GM13976 (cell line): ENCODE measurements at regions not wholly inside any gene's neighbourhood (a gene's known extent, or its start where the extent isn't known, plus 50 kb on each side); places are given as distances from the start of the nearest gene placed in this dataset.
"Not testable (repeated sequence)": the region's sequence is repeated elsewhere in the genome, so short reads cannot be mapped to it uniquely, and the experiment has no call there.

ENCODE experiments used
- DNase-seq: peaks from one replicate; pipeline ENCODE4 v3.0.0; 2012; ENCODE audit warnings: low spot score
- in situ Hi-C: fragments of 300-500 bp; cut with MboI; formaldehyde crosslinking; loops from one replicate; pipeline ENCODE4 v1.12.0; 2022; ENCODE audit warnings: low sequenced_read_pairs, mixed read lengths, inconsistent platforms; ENCODE audit not compliant: unreplicated experiment
- TF ChIP-seq, protein P1 (sequence below): IDR thresholded peaks from 2 replicates; pipeline ENCODE4 v1.5.1; 2012; ENCODE audit warnings: borderline replicate concordance, mild to moderate bottlenecking; ENCODE audit not compliant: insufficient read depth; ENCODE audit errors: extremely low read depth, missing control alignments, control extremely low read depth

DNA sequence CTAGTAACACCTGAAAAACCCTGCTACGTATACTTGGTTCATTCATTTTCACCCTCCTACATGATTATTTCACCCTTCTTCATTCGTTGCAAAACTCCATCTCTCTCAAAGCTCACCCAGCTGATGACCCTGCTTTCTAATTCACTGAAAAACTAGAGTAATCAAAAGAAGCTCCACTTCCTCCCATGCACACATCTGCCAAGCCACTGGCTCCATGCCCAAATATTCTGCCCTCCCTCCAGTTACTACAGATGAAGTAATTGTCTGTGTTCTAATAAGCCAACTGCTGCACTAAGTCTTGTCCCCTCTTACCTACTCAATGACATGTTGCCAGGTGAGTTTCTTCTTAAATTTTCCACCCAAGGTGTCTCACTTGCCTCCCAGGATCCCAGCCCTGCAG is 96.9 kb upstream of the CCDC71L start:
- DNase-seq = no peak
- in situ Hi-C loops = no loop called here

DNA sequence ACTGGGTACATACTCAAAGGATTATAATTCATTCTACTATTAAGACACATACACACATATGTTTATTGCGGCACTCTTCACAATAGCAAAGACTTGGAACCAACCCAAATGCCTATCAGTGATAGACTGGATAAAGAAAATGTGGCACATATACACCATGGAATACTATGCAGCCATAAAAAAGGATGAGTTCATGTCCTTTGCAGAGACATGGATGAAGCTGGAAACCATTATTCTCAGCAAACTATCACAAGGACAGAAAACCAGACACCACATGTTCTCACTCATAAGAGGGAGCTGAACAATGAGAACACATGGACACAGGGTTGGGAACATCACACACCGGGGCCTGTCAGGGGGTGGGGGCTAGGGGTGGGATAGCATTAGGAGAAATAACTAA is 101.9 kb upstream of the CCDC71L start:
- DNase-seq, in situ Hi-C loops: not testable (repeated sequence)

More for the DNA sequence above, 96.9 kb upstream of the CCDC71L start:
- TF ChIP-seq, protein P1, sequence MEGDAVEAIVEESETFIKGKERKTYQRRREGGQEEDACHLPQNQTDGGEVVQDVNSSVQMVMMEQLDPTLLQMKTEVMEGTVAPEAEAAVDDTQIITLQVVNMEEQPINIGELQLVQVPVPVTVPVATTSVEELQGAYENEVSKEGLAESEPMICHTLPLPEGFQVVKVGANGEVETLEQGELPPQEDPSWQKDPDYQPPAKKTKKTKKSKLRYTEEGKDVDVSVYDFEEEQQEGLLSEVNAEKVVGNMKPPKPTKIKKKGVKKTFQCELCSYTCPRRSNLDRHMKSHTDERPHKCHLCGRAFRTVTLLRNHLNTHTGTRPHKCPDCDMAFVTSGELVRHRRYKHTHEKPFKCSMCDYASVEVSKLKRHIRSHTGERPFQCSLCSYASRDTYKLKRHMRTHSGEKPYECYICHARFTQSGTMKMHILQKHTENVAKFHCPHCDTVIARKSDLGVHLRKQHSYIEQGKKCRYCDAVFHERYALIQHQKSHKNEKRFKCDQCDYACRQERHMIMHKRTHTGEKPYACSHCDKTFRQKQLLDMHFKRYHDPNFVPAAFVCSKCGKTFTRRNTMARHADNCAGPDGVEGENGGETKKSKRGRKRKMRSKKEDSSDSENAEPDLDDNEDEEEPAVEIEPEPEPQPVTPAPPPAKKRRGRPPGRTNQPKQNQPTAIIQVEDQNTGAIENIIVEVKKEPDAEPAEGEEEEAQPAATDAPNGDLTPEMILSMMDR = no peak

DNA sequence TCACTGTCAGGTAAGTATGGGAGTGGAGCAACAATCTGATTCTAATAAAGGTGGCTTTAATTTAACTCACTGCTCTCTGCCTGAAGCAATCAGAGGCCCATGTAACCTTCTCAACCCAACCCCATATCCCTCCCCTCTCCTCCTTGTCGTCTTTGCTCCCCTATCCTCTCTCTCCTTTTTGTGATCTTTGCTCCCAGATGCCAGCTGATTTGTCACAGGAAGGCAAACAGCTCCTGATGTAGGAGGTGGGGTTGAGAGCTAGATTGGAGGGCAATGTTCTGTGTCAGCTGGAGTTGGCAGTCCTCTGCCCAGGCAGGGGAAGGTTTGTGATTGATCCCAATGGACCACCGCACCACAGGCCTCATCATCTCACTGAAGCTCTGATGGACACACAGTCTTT is 101.4 kb upstream of the PIK3CG start:
- no peak for DNase-seq
- TF ChIP-seq, protein P1 = no peak
- in situ Hi-C loops = no loop called here

DNA sequence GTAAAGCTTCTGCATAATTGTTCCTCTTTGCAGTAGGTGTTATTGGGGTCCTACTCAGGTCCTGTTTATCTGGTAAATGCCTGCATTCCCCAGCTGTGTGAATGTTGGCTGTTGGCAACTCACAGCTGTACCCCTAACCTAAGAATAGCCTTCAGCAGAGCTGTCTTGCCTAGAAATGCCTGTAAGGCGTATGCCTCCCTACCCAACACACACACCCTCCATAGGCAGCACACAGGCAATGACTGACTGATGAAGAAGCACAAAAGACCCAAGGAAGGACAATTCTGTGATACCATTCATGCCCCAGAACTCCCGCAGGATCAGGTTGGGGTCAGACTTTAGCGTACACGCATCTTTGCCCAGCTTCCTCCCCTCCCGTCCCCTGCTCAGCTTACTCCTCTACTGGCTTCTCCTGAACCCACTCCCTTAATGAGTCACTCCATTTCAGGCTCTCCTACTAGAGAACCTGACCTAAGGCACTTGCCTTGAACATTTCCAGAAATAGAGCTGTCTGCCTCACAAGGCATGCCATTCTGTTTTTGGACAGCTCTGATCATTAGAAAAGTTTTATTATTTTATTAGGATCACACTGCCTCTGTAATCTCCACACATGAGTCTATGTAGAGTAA is 99.2 kb upstream of the PIK3CG start:
- in situ Hi-C loops = no loop called here
- no peak for DNase-seq
- TF ChIP-seq, protein P1 = no peak

DNA sequence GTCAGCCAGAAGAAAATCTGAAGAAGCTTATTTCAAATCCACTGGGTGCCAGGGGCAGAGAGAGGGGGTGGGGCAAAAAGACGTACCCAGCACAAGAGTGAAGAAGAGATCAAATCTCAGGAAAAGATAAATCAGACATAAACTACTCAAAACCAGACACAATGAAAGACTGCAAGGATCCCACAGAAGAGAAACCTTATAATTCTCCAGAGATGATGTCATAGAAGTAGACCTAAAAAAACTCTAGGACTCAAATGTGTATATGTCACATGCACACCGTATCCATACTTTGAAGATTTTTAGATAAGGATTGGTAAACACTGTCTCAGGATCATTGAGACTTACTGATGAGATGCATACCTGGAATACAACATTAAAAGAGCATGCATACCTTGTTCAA is 98.5 kb upstream of the PIK3CG start:
- TF ChIP-seq, protein P1 = no peak
- DNase-seq = no peak
- in situ Hi-C loops = no loop called here

DNA sequence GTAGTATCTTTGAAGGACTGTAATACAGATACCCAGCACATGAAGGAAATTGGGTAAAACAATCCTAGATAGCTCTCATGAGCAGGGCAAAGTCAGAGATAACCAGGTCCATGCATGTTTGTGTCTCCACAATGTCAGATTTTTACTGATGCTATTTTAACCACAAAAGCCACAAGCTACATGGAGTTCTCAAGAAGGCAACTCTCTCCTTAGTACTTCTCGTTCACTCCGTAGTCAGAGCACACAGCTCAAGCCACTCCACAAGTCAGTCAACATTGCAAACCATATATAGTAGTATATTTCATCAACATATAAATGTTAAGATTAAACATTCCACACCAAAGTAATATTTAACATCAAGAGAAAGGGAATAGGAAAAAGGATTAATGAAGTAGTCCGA is 98.0 kb upstream of the PIK3CG start:
- in situ Hi-C loops = no loop called here
- TF ChIP-seq, protein P1 = no peak
- DNase-seq = no peak

DNA sequence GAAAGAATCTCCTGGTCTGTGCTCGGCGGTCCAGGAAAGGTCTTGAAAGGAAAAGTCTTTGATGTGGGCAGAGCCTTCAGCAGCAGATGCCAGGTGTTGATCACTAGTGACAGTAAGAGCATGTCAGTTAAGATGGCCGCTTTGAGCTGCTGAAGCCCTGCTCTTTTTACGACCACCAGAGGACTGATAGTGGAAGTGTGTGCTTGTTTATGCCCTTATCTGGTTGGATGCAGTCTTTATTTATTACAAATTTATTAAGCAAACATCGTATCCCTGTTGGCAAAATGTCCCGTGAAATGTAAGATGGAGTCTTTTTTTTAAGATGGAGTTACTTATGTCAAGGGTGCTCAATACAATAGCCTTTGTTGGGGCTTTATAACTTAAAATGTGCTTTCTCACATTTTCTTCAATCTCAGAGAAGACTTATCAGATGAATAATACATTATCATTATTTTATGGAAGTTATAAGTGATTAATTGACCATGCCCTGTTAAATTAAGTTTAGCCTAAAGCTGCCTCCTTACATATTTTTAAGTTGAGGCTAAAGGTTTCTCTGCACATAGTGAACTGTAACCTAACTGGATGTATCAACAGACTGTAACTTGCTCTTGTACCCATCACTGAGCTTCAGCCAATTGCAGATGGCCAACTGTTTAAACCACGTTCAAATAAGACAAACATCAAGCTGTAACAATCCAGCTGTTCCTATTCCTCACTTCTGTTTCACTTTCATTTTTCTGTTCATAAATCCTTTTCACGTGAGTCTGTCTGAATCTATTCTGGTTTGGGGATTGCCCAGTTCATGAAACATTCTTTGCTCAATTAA is 97.4 kb upstream of the PIK3CG start:
- DNase-seq = no peak
- TF ChIP-seq, protein P1 = no peak
- in situ Hi-C loops = no loop called here
